ENCODE measurements at regions not wholly inside any gene's neighbourhood (a gene's known extent, or its start where the extent isn't known, plus 50 kb on each side); places are given as distances from the start of the nearest gene placed in this dataset.

DNA sequence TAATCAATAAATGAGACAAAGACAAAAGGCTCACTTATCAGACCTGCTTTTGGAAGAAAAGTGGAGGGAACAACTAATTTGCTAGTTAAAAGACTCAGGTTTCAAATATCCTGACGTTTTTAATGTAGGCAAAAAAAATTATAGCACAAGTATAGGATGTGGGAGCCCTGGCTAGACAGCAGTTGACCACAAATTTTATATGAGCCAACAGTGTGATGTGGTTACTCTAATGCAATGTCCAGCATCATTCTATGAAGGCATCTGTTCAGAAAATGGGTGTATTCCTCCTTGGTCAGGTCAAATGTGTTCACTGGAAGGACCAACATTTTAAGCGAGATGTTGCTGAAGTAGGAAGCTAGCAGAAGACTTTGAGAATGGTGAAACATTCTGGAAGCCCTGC lies 237.4 kb downstream of the MAP2K6 start:
- WGBS, 5 donors: 69 to 87% (median 78%) methylated on average over 2 of the region's 2 CpGs
- intact Hi-C loops (cut with DNase I; ENCODE audit: low total_unique reads): no loop called here

GRCh38 chr17:69654981-69655855 lies 240.7 kb downstream of the MAP2K6 start:
- no peak for DNase-seq
- Histone ChIP-seq H3K27ac (no peak overlapping the region), H3K4me1 (no peaks in the 10 kb centered on the region), H3K9me3 (peaks cover 0 to 5% (median 0%) of the 10 kb centered on the region in 8 donors), H3K4me3 (no peak overlapping the region), H3K36me3 (no peaks in the 10 kb centered on the region), H3K27me3 (replicated peaks in 1 of 7) (no peaks in the 10 kb centered on the region)
- WGBS, 5 donors: 72 to 78% (median 77%) methylated on average over 8 of the region's 8 CpGs
- intact Hi-C loops (cut with DNase I; ENCODE audit: low total_unique reads): no loop called here
- TF ChIP-seq POLR2AphosphoS5 (IDR thresholded peaks at IDR 0.05): no peak
- no peak for TF ChIP-seq CTCF (IDR thresholded peaks at IDR 0.05 in 8 of 11, conservative IDR thresholded peaks at IDR 0.05 in 3 of 11)
- no peak for TF ChIP-seq POLR2A (IDR thresholded peaks at IDR 0.05)

More for the DNA sequence above, 237.4 kb downstream of the MAP2K6 start:
- TF ChIP-seq CTCF (IDR thresholded peaks at IDR 0.05 in 8 of 11, conservative IDR thresholded peaks at IDR 0.05 in 3 of 11) (no peak), POLR2AphosphoS5 (IDR thresholded peaks at IDR 0.05) (no peak)
- Histone ChIP-seq H3K4me3 (no peak overlapping the region), H3K9me3 (no peaks in the 10 kb centered on the region), H3K27ac (no peak overlapping the region), H3K27me3 (replicated peaks in 1 of 7) (no peaks in the 10 kb centered on the region), H3K36me3 (no peaks in the 10 kb centered on the region), H3K4me1 (no peaks in the 10 kb centered on the region)
- DNase-seq: no peak

DNA sequence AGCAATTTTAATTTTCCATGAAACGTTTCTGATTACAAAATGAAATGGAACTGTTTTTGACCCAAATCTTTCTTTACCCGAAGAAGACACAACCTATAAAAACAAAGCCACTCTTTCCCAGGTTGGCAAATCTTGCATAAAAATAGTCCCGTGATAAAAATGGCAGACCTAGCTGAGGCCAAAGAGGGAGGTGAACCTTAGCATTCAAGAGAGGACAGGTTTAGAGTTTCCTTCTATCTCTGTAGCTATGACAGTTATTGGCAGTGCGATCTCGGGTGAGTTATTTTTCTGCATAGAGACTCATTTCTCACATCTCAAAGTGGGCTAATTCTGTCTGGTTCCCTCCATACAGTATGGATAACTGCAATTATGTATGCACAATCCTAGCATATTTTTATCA lies 241.4 kb downstream of the MAP2K6 start:
- Histone ChIP-seq H3K27ac (no peak overlapping the region), H3K4me3 (no peak overlapping the region), H3K27me3 (replicated peaks in 1 of 7) (no peaks in the 10 kb centered on the region), H3K36me3 (no peaks in the 10 kb centered on the region), H3K9me3 (peaks cover 0 to 5% (median 0%) of the 10 kb centered on the region in 8 donors), H3K4me1 (no peaks in the 10 kb centered on the region)
- no peak for DNase-seq
- 83 to 95% (median 89%) methylated on average over 5 of the region's 5 CpGs for WGBS, 5 donors
- intact Hi-C loops (cut with DNase I; ENCODE audit: low total_unique reads): no loop called here
- no peak for TF ChIP-seq CTCF (IDR thresholded peaks at IDR 0.05 in 8 of 11, conservative IDR thresholded peaks at IDR 0.05 in 3 of 11)
- TF ChIP-seq POLR2AphosphoS5 (IDR thresholded peaks at IDR 0.05): no peak
- no peak for TF ChIP-seq POLR2A (IDR thresholded peaks at IDR 0.05)

DNA sequence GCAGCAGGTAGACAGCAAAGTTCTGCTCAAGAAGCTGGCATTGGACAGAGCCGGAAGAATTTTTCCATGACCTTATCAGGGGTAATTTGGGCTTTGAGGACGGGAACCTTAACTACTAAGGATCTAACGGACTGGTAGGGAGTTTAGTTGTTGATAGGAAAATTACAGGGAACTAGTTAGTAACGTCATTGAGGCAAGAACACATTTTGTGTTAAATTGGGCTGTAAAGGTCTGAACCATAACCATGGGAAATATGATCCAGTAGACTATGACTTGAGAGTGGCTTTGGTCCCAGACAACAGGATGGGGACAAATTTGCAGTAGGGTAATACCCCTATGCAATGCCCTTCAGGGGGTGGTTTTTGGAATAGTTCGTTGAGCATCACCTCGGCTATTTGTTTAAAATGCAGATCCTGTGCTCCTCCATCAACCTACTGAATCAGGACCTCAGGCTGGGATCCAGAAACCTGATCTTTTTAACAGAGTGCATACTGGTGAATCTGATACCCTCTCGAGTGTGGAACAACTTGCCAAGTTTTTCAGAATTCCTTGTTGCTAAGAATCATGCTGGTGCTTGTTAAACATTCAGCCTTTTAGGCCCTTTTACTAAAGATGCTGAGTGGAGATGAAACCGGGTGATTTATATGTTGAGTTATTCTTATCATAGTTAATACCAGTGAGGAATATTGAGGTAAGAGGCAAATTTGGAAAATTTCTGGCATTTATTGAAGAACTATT lies 255.1 kb downstream of the MAP2K6 start:
- H3K9me3 ChIP-seq: peaks cover 0 to 5% (median 0%) of the 10 kb centered on the region in 8 donors
- 79 to 87% (median 85%) methylated on average over 8 of the region's 8 CpGs for WGBS, 5 donors
- intact Hi-C loops (cut with DNase I; ENCODE audit: low total_unique reads): no loop called here
- H3K4me1 ChIP-seq: no peaks in the 10 kb centered on the region
- H3K27ac ChIP-seq: no peak overlapping the region
- no peak for TF ChIP-seq POLR2A (IDR thresholded peaks at IDR 0.05)
- DNase-seq: no peak
- H3K27me3 ChIP-seq (replicated peaks in 1 of 7): no peaks in the 10 kb centered on the region
- no peak overlapping the region for H3K4me3 ChIP-seq
- no peaks in the 10 kb centered on the region for H3K36me3 ChIP-seq
